ENCODE measurements at regions not wholly inside any gene's neighbourhood (a gene's known extent, or its start where the extent isn't known, plus 50 kb on each side); places are given as distances from the start of the nearest gene placed in this dataset.

GRCh38 chr2:15738943-15739342 is 147.3 kb downstream of the DDX1 start:
- no peak for TF ChIP-seq CTCF (tag by site-specific recombination; IDR thresholded peaks at IDR 0.05)
- no peak for TF ChIP-seq ZBTB8A (tag by site-specific recombination; IDR thresholded peaks at IDR 0.05)
- no peak for TF ChIP-seq ZNF513 (tag by site-specific recombination; IDR thresholded peaks at IDR 0.05)
- no peak for TF ChIP-seq ZNF777 (tag by site-specific recombination; IDR thresholded peaks at IDR 0.05; ENCODE audit: borderline replicate concordance)
- no peak for TF ChIP-seq GLI4 (tag by site-specific recombination; IDR thresholded peaks at IDR 0.05)
- TF ChIP-seq ZNF544 (tag by site-specific recombination; IDR thresholded peaks at IDR 0.05), result no peak
- no peak for TF ChIP-seq ZNF701 (tag by site-specific recombination; IDR thresholded peaks at IDR 0.05)
- no peak for TF ChIP-seq ZNF18 (tag by site-specific recombination; IDR thresholded peaks at IDR 0.05)
- TF ChIP-seq ZNF76 (tag by site-specific recombination; IDR thresholded peaks at IDR 0.05; ENCODE audit: borderline replicate concordance, low read depth), result no peak
- no peak for TF ChIP-seq ZNF530 (tag by site-specific recombination; IDR thresholded peaks at IDR 0.05; ENCODE audit: low read depth)
